MCF 10A (cell line): ENCODE measurements at regions not wholly inside any gene's neighbourhood (a gene's known extent, or its start where the extent isn't known, plus 50 kb on each side); places are given as distances from the start of the nearest gene placed in this dataset.

Experiments
- BruUV-seq: library from RNA; stranded (reverse); fragments of 400-500 nt; replicated peaks from 2 replicates; lab custom pipeline; 2021; lab: Mats Ljungman, UMichigan
- CTCF ChIA-PET: fragments of 300-600 bp; sonication (Branson Sonifier 250); formaldehyde crosslinking; extraction: SDS; loops from one replicate; lab custom pipeline; 2021; ENCODE audit warnings: antibody characterized with exemption, inconsistent platforms; lab: Yijun Ruan, JAX
- POLR2A ChIA-PET: fragments of 300-600, 350-650 bp; sonication (Branson Sonifier 250); formaldehyde crosslinking; extraction: SDS; loops from one replicate; lab custom pipeline; 2020; ENCODE audit warnings: antibody characterized with exemption, inconsistent platforms; lab: Yijun Ruan, JAX
- DNase-seq: peaks from one replicate; pipeline ENCODE4 v3.0.0-alpha.2; 2018; ENCODE audit not compliant: unreplicated experiment
- H3K27ac Mint-ChIP-seq: one replicate; pipeline ENCODE4 v1.8.0; 2022; ENCODE audit warnings: mild to moderate bottlenecking, low read depth, mixed read lengths; ENCODE audit not compliant: unreplicated experiment
- H3K27me3 Mint-ChIP-seq: one replicate; pipeline ENCODE4 v1.8.0; 2022; ENCODE audit warnings: mixed read lengths; ENCODE audit not compliant: insufficient read depth, unreplicated experiment
- H3K36me3 Mint-ChIP-seq: one replicate; pipeline ENCODE4 v1.8.0; 2022; ENCODE audit warnings: mild to moderate bottlenecking, moderate library complexity, mixed read lengths; ENCODE audit not compliant: insufficient read depth, unreplicated experiment
- H3K4me1 Mint-ChIP-seq: one replicate; pipeline ENCODE4 v1.8.0; 2022; ENCODE audit warnings: mixed read lengths; ENCODE audit not compliant: insufficient read depth, unreplicated experiment
- H3K4me3 Mint-ChIP-seq: one replicate; pipeline ENCODE4 v1.8.0; 2022; ENCODE audit warnings: mild to moderate bottlenecking, moderate library complexity, mixed read lengths; ENCODE audit not compliant: unreplicated experiment
- H3K9me3 Mint-ChIP-seq: one replicate; pipeline ENCODE4 v1.8.0; 2022; ENCODE audit warnings: mixed read lengths; ENCODE audit not compliant: unreplicated experiment
- CTCF ChIP-seq: fragments of 200-600 bp; IDR thresholded peaks from one replicate; pipeline ENCODE4 v1.8.0; 2022; ENCODE audit warnings: antibody characterized with exemption, mild to moderate bottlenecking; ENCODE audit not compliant: unreplicated experiment
- intact Hi-C: fragments of 100-400 bp; cut with micrococcal nuclease; formaldehyde crosslinking; loops from 2 replicates; pipeline ENCODE4 v1.14.1; 2022

- no peaks in the 10 kb centered on the region for H3K36me3 Mint-ChIP-seq
- intact Hi-C loops = no loop called here
- no TSS peak for BruUV-seq
- peaks cover 28% of the 10 kb centered on the region for H3K27me3 Mint-ChIP-seq
- ChIA-PET CTCF (no interaction called here), POLR2A (no interaction called here)
- no peak overlapping the region for H3K4me3 Mint-ChIP-seq
- H3K27ac Mint-ChIP-seq = no peak overlapping the region
- DNase-seq = no peak
- no peaks in the 10 kb centered on the region for H3K4me1 Mint-ChIP-seq
- TF ChIP-seq CTCF = no peak
- H3K9me3 Mint-ChIP-seq = no peaks in the 10 kb centered on the region
Measured at GRCh38 chr7:45459476-45459875, 114.7 kb upstream of the ADCY1 start.

- CTCF ChIA-PET = no interaction called here
Measured at GRCh38 chr7:45460379-45460778, 113.8 kb upstream of the ADCY1 start.

GRCh38 chr7:45461026-45461425 lies 113.1 kb upstream of the ADCY1 start:
- no TSS peak for BruUV-seq
- intact Hi-C loops = no loop called here
- DNase-seq = no peak
- Mint-ChIP-seq H3K27me3 (peaks cover 44% of the 10 kb centered on the region), H3K9me3 (no peaks in the 10 kb centered on the region), H3K36me3 (no peaks in the 10 kb centered on the region), H3K27ac (no peak overlapping the region), H3K4me3 (no peak overlapping the region), H3K4me1 (no peaks in the 10 kb centered on the region)
- no peak for TF ChIP-seq CTCF
- ChIA-PET CTCF (no interaction called here), POLR2A (interaction anchor here (0.6 kb wide), 1 partner anchor 18 kb away, joined by 3 read pairs; no protein-coding TSS in a partner anchor)

More at GRCh38 chr7:45460379-45460778, 113.8 kb upstream of the ADCY1 start:
- Mint-ChIP-seq H3K4me1 (no peaks in the 10 kb centered on the region), H3K4me3 (no peak overlapping the region), H3K27ac (no peak overlapping the region), H3K27me3 (peaks cover 37% of the 10 kb centered on the region), H3K36me3 (no peaks in the 10 kb centered on the region), H3K9me3 (no peaks in the 10 kb centered on the region)
- BruUV-seq = no TSS peak
- POLR2A ChIA-PET = interaction anchor here (0.6 kb wide), 1 partner anchor 17 kb away, joined by 3 read pairs; no protein-coding TSS in a partner anchor
- no peak for DNase-seq
- intact Hi-C loops = no loop called here
- no peak for TF ChIP-seq CTCF

DNA sequence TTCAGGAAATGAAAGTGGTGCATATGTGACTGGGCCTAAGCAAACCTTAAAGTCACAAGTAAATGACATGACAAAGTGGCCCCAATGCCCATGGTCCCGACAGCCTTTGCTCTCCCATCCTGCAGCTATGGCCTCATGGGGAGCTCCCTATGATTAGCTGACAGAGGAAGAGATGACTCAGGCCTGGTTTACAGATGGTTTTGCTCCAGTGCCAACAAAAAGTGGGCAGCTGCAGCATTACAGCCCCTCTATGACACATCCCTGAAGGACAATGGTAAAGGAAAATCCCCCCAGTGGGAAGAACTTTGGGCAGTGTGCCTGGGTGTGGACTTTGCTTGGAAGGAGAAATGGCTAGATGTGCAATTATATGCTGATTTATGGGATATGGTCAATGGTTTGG lies 105.1 kb upstream of the ADCY1 start:
- H3K4me3 Mint-ChIP-seq = no peak overlapping the region
- no peaks in the 10 kb centered on the region for H3K4me1 Mint-ChIP-seq
- no peaks in the 10 kb centered on the region for H3K36me3 Mint-ChIP-seq
- H3K27ac Mint-ChIP-seq = no peak overlapping the region
- ChIA-PET POLR2A (no interaction called here), CTCF (no interaction called here)
- TF ChIP-seq CTCF = no peak
- H3K27me3 Mint-ChIP-seq = peaks cover 68% of the 10 kb centered on the region
- no TSS peak for BruUV-seq
- peak; percentile 36 for DNase-seq
- H3K9me3 Mint-ChIP-seq = no peaks in the 10 kb centered on the region
- intact Hi-C loops = no loop called here
